ENCODE measurements at regions not wholly inside any gene's neighbourhood (a gene's known extent, or its start where the extent isn't known, plus 50 kb on each side); places are given as distances from the start of the nearest gene placed in this dataset.
"Not testable (repeated sequence)": the region's sequence is repeated elsewhere in the genome, so short reads cannot be mapped to it uniquely, and the experiment has no call there.

DNA sequence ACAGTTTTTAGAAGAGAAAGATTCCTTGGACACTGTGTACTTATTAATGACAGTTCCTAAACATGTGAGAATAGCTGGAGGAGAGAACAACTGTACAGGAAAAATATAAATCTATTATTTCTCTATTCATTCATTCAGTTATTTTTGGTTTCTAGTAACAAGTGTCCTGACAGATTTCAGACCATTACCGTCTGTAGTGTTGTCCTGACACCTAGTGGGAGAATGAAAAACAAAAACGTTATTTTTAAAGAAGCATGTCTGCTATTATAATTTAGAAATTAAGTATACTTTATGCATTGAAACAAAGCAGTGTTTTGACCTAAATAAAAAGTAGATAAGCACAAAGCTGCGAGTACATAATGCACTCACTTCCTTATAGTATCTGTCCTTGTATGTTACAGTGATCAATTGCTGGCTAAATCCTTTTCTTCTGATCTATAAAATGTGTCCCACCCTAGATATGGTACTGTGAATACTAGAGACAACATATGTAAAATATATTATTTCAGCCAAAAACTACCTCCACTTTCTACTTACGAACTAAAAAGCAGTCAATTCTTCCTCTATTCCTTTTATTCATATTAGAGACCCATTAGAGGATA is 575.6 kb downstream of the ARL4A start:
- intact Hi-C loops (cut with DNase I; ENCODE audit: low total_unique reads) = loop anchor here (5.0 kb wide), 1 partner anchor 741 kb away; no protein-coding TSS in a partner anchor
- 2 to 5% (median 3%) methylated on average over 4 of the region's 4 CpGs for WGBS, 5 donors
- H3K9me3 ChIP-seq = no peaks in the 10 kb centered on the region
- H3K4me1 ChIP-seq = no peaks in the 10 kb centered on the region
- peak in 1 of 2 donors; percentile 74 for DNase-seq
- H3K27me3 ChIP-seq = no peaks in the 10 kb centered on the region
- TF ChIP-seq, protein P1, sequence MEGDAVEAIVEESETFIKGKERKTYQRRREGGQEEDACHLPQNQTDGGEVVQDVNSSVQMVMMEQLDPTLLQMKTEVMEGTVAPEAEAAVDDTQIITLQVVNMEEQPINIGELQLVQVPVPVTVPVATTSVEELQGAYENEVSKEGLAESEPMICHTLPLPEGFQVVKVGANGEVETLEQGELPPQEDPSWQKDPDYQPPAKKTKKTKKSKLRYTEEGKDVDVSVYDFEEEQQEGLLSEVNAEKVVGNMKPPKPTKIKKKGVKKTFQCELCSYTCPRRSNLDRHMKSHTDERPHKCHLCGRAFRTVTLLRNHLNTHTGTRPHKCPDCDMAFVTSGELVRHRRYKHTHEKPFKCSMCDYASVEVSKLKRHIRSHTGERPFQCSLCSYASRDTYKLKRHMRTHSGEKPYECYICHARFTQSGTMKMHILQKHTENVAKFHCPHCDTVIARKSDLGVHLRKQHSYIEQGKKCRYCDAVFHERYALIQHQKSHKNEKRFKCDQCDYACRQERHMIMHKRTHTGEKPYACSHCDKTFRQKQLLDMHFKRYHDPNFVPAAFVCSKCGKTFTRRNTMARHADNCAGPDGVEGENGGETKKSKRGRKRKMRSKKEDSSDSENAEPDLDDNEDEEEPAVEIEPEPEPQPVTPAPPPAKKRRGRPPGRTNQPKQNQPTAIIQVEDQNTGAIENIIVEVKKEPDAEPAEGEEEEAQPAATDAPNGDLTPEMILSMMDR (IDR thresholded peaks at IDR 0.05) = peak in 4 of 7 experiments; percentile 34 to 59 (median 46)
- TF ChIP-seq EP300 (IDR thresholded peaks at IDR 0.05) = no peak
- H3K36me3 ChIP-seq = no peaks in the 10 kb centered on the region
- H3K4me3 ChIP-seq = no peak overlapping the region
- H3K27ac ChIP-seq = no peak overlapping the region

DNA sequence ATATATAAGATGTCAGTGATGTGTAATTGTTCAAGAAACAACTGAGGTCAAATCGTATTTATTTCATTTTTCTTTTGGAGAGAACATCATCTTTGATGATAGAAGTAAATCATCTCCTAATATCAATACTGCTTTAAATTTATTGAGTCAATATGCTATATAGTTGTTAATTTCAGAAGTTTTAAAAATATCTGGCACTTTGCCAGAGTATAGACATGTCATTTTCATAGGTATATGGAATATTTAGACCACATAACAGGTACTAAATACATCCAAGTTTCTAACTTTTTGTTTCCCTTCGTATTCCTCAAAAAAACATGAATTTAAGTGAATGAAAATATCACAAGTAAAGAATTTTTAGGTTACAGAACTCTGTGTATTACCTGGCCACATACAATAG is 577.8 kb downstream of the ARL4A start:
- no peak for DNase-seq
- TF ChIP-seq, protein P1 (IDR thresholded peaks at IDR 0.05) = no peak
- no peak for TF ChIP-seq EP300 (IDR thresholded peaks at IDR 0.05)
- TF ChIP-seq POLR2AphosphoS5 (IDR thresholded peaks at IDR 0.05) = no peak
- no peak for TF ChIP-seq POLR2A (IDR thresholded peaks at IDR 0.05)
- no peaks in the 10 kb centered on the region for H3K4me1 ChIP-seq
- no peaks in the 10 kb centered on the region for H3K9me3 ChIP-seq
- H3K27me3 ChIP-seq = no peaks in the 10 kb centered on the region
- H3K36me3 ChIP-seq = no peaks in the 10 kb centered on the region
- H3K27ac ChIP-seq = no peak overlapping the region
- H3K4me3 ChIP-seq = no peak overlapping the region
- 59 to 86% (median 75%) methylated on average over 2 of the region's 2 CpGs for WGBS, 5 donors
- intact Hi-C loops (cut with DNase I; ENCODE audit: low total_unique reads) = no loop called here

DNA sequence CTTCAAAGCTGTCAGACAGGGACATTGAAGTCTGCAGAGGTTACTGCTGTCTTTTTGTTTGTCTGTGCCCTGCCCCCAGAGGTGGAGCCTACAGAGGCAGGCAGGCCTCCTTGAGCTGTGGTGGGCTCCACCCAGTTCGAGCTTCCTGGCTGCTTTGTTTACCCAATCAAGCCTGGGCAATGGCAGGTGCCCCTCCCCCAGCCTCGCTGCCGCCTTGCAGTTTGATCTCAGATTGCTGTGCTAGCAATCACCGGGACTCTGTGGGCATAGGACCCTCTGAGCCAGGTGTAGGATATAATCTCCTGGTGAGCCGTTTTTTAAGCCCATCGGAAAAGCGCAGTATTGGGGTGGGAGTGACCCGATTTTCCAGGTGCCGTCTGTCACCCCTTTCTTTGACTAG is 586.8 kb downstream of the ARL4A start:
- H3K9me3 ChIP-seq; H3K27me3 ChIP-seq; H3K36me3 ChIP-seq; H3K4me1 ChIP-seq; intact Hi-C loops (cut with DNase I; ENCODE audit: low total_unique reads); H3K27ac ChIP-seq; DNase-seq; H3K4me3 ChIP-seq: not testable (repeated sequence)
- WGBS, 5 donors = 81 to 91% (median 85%) methylated on average over 6 to 9 of the region's 9 CpGs

DNA sequence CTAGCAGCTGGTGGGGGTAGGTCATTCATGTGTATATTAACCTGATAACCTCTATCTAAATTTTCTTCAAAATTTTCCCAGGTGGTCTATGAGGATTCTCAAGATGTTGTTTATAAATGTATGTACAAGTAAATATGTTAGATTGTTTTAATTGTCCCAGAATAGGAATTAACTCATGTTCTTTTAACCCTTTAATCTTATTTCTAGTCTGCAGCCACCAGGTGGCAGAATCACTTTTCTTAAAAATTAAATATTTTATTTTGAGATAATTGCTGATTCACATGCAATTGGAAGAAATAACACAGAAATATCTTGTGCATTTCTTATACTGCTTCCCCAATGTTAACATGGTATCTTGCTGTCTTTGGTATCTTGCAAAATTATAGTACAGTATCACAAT is 589.5 kb downstream of the ARL4A start:
- Histone ChIP-seq H3K4me1 (no peaks in the 10 kb centered on the region), H3K27ac (no peak overlapping the region), H3K36me3 (no peaks in the 10 kb centered on the region), H3K27me3 (no peaks in the 10 kb centered on the region), H3K9me3 (no peaks in the 10 kb centered on the region), H3K4me3 (no peak overlapping the region)
- TF ChIP-seq, protein P1 (IDR thresholded peaks at IDR 0.05) = peak in 2 of 7 experiments; percentile 11 to 23
- no peak for TF ChIP-seq EP300 (IDR thresholded peaks at IDR 0.05)
- no peak for TF ChIP-seq POLR2AphosphoS5 (IDR thresholded peaks at IDR 0.05)
- no peak for TF ChIP-seq POLR2A (IDR thresholded peaks at IDR 0.05)
- no peak for DNase-seq
- intact Hi-C loops (cut with DNase I; ENCODE audit: low total_unique reads) = no loop called here

DNA sequence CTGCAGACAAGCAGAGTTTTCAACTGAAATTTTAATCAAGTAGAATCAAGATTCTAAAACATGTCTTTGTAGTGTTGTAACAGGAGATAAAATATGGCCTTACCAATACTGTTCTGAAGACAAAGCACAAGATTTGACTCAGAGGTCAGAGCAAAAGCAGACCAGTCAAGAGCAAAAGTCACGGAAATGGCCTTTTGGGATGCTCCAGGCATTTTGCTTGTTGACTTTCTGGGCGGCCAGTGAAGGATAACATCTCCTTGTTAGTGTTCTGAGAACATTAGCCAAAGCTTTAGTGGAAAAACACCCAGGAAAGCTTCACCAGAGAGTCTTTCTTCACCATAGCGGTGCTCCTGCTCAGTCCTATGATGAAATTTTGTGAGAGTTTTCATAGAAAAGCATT is 590.6 kb downstream of the ARL4A start:
- TF ChIP-seq, protein P1 (IDR thresholded peaks at IDR 0.05) = no peak
- TF ChIP-seq EP300 (IDR thresholded peaks at IDR 0.05) = no peak
- no peak for TF ChIP-seq POLR2A (IDR thresholded peaks at IDR 0.05)
- no peak for TF ChIP-seq POLR2AphosphoS5 (IDR thresholded peaks at IDR 0.05)
- 22 to 51% (median 34%) methylated on average over 3 of the region's 3 CpGs for WGBS, 5 donors
- no peak overlapping the region for H3K4me3 ChIP-seq

More for the DNA sequence above, 590.6 kb downstream of the ARL4A start:
- Histone ChIP-seq H3K4me1 (no peaks in the 10 kb centered on the region), H3K27me3 (no peaks in the 10 kb centered on the region), H3K36me3 (no peaks in the 10 kb centered on the region), H3K27ac (no peak overlapping the region), H3K9me3 (no peaks in the 10 kb centered on the region)
- no peak for DNase-seq
- intact Hi-C loops (cut with DNase I; ENCODE audit: low total_unique reads) = no loop called here

Measured in stomach (tissue), 8 donors.